ENCODE measurements at regions not wholly inside any gene's neighbourhood (a gene's known extent, or its start where the extent isn't known, plus 50 kb on each side); places are given as distances from the start of the nearest gene placed in this dataset.

- in situ Hi-C loops (cut with HindIII; ENCODE audit: low pct_unique_long_range_greater_than_20kb, low sequenced_read_pairs), result no loop called here
- intact Hi-C loops (cut with micrococcal nuclease; ENCODE audit: unreplicated experiment), result no loop called here
- CTCF ChIA-PET, result no interaction called here
- no peak for TF ChIP-seq SIN3A (IDR thresholded peaks at IDR 0.05; ENCODE audit: borderline replicate concordance, insufficient read depth, low read depth, low read length)
- no peak for TF ChIP-seq POLR2AphosphoS5 (IDR thresholded peaks at IDR 0.05; ENCODE audit: low read depth, low read length)
- no peak for TF ChIP-seq TCF7L2 (IDR thresholded peaks at IDR 0.05; ENCODE audit: low read depth, low read length)
- TF ChIP-seq CTCF (IDR thresholded peaks at IDR 0.05), result no peak
- Histone ChIP-seq H3K4me3 (ENCODE audit: low read depth in 2 of 2, low read length in 2 of 2) (no peak overlapping the region), H3K27ac (ENCODE audit: low read length) (no peak overlapping the region), H3K9me3 (ENCODE audit: control insufficient read depth, insufficient read depth, low read depth, low read length) (no peaks in the 10 kb centered on the region), H3K4me1 (ENCODE audit: control insufficient read depth, insufficient read depth, low read length) (no peaks in the 10 kb centered on the region), H3K27me3 (ENCODE audit: control insufficient read depth, insufficient read depth, low read length) (no peaks in the 10 kb centered on the region), H3K36me3 (ENCODE audit: control insufficient read depth, insufficient read depth, low read length) (no peaks in the 10 kb centered on the region)
- BruUV-seq (replicated peaks), result no TSS peak
- DNase-seq (ENCODE audit: low read depth, low spot score) (no peak), ATAC-seq (no peak)
- POLR2A ChIA-PET, result no interaction called here
Observed at GRCh38 chr2:5849562-5849961, 157.4 kb downstream of the SOX11 start.

GRCh38 chr2:5851410-5851809 is 159.2 kb downstream of the SOX11 start:
- no peaks in the 10 kb centered on the region for H3K9me3 ChIP-seq (ENCODE audit: control insufficient read depth, insufficient read depth, low read depth, low read length)
- DNase-seq (ENCODE audit: low read depth, low spot score) (no peak), ATAC-seq (no peak)
- CTCF ChIA-PET, result no interaction called here
- H3K4me3 ChIP-seq (ENCODE audit: low read depth in 2 of 2, low read length in 2 of 2), result no peak overlapping the region
- POLR2A ChIA-PET, result no interaction called here
- H3K27me3 ChIP-seq (ENCODE audit: control insufficient read depth, insufficient read depth, low read length), result no peaks in the 10 kb centered on the region
- TF ChIP-seq SIN3A (IDR thresholded peaks at IDR 0.05; ENCODE audit: borderline replicate concordance, insufficient read depth, low read depth, low read length) (no peak), CTCF (IDR thresholded peaks at IDR 0.05) (no peak), REST (IDR thresholded peaks at IDR 0.05; ENCODE audit: insufficient read depth in 1 of 2, low read depth in 2 of 2, low read length in 1 of 2) (no peak), POLR2AphosphoS5 (IDR thresholded peaks at IDR 0.05; ENCODE audit: low read depth, low read length) (no peak), TCF7L2 (IDR thresholded peaks at IDR 0.05; ENCODE audit: low read depth, low read length) (no peak)
- H3K36me3 ChIP-seq (ENCODE audit: control insufficient read depth, insufficient read depth, low read length), result no peaks in the 10 kb centered on the region
- BruUV-seq (replicated peaks), result no TSS peak
- intact Hi-C loops (cut with micrococcal nuclease; ENCODE audit: unreplicated experiment) (no loop called here), in situ Hi-C loops (cut with HindIII; ENCODE audit: low pct_unique_long_range_greater_than_20kb, low sequenced_read_pairs) (no loop called here)
- no peak overlapping the region for H3K27ac ChIP-seq (ENCODE audit: low read length)
- H3K4me1 ChIP-seq (ENCODE audit: control insufficient read depth, insufficient read depth, low read length), result no peaks in the 10 kb centered on the region
